ENCODE measurements at regions not wholly inside any gene's neighbourhood (a gene's known extent, or its start where the extent isn't known, plus 50 kb on each side); places are given as distances from the start of the nearest gene placed in this dataset.

DNA sequence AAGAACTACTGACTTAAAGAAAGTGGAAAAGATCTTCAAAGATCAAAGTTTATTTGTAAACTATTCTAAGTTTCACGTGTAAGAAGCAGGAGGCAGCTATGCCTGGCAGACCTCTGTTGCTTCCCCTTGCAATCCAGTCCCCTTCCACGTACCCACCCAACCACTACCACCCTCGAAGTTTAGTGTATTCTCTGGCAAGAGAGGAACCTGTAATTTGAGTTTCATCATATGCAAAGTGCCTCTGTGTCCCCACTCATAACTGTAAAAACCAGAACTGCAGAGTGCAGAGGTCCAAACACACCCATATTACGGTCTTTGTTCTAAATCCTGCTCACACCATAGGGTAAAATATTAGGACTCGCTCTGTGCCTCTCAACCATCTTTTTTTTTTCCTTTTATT lies 75.8 kb upstream of the FRY start:
- H3K9ac ChIP-seq (ENCODE audit: control insufficient read depth, extremely low read depth, insufficient read depth, low read length): no peak overlapping the region

GRCh38 chr13:31956980-31957644 lies 74.5 kb upstream of the FRY start:
- no peak overlapping the region for H3K27ac ChIP-seq (ENCODE audit: control insufficient read depth, insufficient read depth, low read length)
- FAIRE-seq (no peak), DNase-seq (ENCODE audit: low read depth, low spot score) (no peak)
- H3K9me3 ChIP-seq (ENCODE audit: control insufficient read depth, low read depth, low read length): no peaks in the 10 kb centered on the region
- no peak overlapping the region for H3K4me2 ChIP-seq (ENCODE audit: control insufficient read depth, extremely low read depth, insufficient read depth, low read depth, low read length)
- TF ChIP-seq EZH2 (IDR thresholded peaks at IDR 0.05; ENCODE audit: low read length): no peak
- TF ChIP-seq, protein P1, sequence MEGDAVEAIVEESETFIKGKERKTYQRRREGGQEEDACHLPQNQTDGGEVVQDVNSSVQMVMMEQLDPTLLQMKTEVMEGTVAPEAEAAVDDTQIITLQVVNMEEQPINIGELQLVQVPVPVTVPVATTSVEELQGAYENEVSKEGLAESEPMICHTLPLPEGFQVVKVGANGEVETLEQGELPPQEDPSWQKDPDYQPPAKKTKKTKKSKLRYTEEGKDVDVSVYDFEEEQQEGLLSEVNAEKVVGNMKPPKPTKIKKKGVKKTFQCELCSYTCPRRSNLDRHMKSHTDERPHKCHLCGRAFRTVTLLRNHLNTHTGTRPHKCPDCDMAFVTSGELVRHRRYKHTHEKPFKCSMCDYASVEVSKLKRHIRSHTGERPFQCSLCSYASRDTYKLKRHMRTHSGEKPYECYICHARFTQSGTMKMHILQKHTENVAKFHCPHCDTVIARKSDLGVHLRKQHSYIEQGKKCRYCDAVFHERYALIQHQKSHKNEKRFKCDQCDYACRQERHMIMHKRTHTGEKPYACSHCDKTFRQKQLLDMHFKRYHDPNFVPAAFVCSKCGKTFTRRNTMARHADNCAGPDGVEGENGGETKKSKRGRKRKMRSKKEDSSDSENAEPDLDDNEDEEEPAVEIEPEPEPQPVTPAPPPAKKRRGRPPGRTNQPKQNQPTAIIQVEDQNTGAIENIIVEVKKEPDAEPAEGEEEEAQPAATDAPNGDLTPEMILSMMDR (optimal IDR thresholded peaks at IDR 0.05 in 1 of 3, IDR thresholded peaks at IDR 0.05 in 1 of 3, conservative IDR thresholded peaks at IDR 0.05 in 1 of 3; ENCODE audit: extremely low read depth in 1 of 3, insufficient read depth in 2 of 3, low read length in 3 of 3): no peak
- no peaks in the 10 kb centered on the region for H3K4me1 ChIP-seq (ENCODE audit: control insufficient read depth, extremely low read depth, insufficient read depth, low read length)
- no peaks in the 10 kb centered on the region for H3K9me1 ChIP-seq (ENCODE audit: control insufficient read depth, extremely low read depth, insufficient read depth, low read length)
- H2AFZ ChIP-seq (ENCODE audit: control insufficient read depth, low read length): no peak overlapping the region
- no peaks in the 10 kb centered on the region for H3K27me3 ChIP-seq (ENCODE audit: control insufficient read depth, extremely low read depth, insufficient read depth, low read length)
- H3K36me3 ChIP-seq (ENCODE audit: control insufficient read depth in 2 of 2, extremely low read depth in 1 of 2, insufficient read depth in 2 of 2, low read length in 2 of 2): no peaks in the 10 kb centered on the region
- no peaks in the 10 kb centered on the region for H4K20me1 ChIP-seq (ENCODE audit: control insufficient read depth, extremely low read depth, insufficient read depth, low read length)
- H3K4me3 ChIP-seq (ENCODE audit: control insufficient read depth in 2 of 3, extremely low read depth in 1 of 3, insufficient read depth in 2 of 3, low read depth in 1 of 3, low read length in 3 of 3): no peak overlapping the region
- dilution Hi-C loops (cut with MboI; ENCODE audit: extremely low pct_ligation_motif_present, low sequenced_read_pairs): no loop called here
- no peak overlapping the region for H3K9ac ChIP-seq (ENCODE audit: control insufficient read depth, extremely low read depth, insufficient read depth, low read length)
- no peaks in the 10 kb centered on the region for H3K79me2 ChIP-seq (ENCODE audit: control insufficient read depth, insufficient read depth, low read length)

More for the DNA sequence above, 75.8 kb upstream of the FRY start:
- no peaks in the 10 kb centered on the region for H4K20me1 ChIP-seq (ENCODE audit: control insufficient read depth, extremely low read depth, insufficient read depth, low read length)
- no peaks in the 10 kb centered on the region for H3K27me3 ChIP-seq (ENCODE audit: control insufficient read depth, extremely low read depth, insufficient read depth, low read length)
- no peaks in the 10 kb centered on the region for H3K9me3 ChIP-seq (ENCODE audit: control insufficient read depth, low read depth, low read length)
- FAIRE-seq (no peak), DNase-seq (ENCODE audit: low read depth, low spot score) (no peak)
- H3K36me3 ChIP-seq (ENCODE audit: control insufficient read depth in 2 of 2, extremely low read depth in 1 of 2, insufficient read depth in 2 of 2, low read length in 2 of 2): no peaks in the 10 kb centered on the region
- dilution Hi-C loops (cut with MboI; ENCODE audit: extremely low pct_ligation_motif_present, low sequenced_read_pairs): no loop called here
- H3K4me3 ChIP-seq (ENCODE audit: control insufficient read depth in 2 of 3, extremely low read depth in 1 of 3, insufficient read depth in 2 of 3, low read depth in 1 of 3, low read length in 3 of 3): no peak overlapping the region
- no peak overlapping the region for H3K27ac ChIP-seq (ENCODE audit: control insufficient read depth, insufficient read depth, low read length)
- H2AFZ ChIP-seq (ENCODE audit: control insufficient read depth, low read length): no peak overlapping the region
- H3K9me1 ChIP-seq (ENCODE audit: control insufficient read depth, extremely low read depth, insufficient read depth, low read length): no peaks in the 10 kb centered on the region
- TF ChIP-seq, protein P1 (optimal IDR thresholded peaks at IDR 0.05 in 1 of 3, IDR thresholded peaks at IDR 0.05 in 1 of 3, conservative IDR thresholded peaks at IDR 0.05 in 1 of 3; ENCODE audit: extremely low read depth in 1 of 3, insufficient read depth in 2 of 3, low read length in 3 of 3): no peak
- no peak for TF ChIP-seq EZH2 (IDR thresholded peaks at IDR 0.05; ENCODE audit: low read length)
- no peaks in the 10 kb centered on the region for H3K79me2 ChIP-seq (ENCODE audit: control insufficient read depth, insufficient read depth, low read length)
- H3K4me2 ChIP-seq (ENCODE audit: control insufficient read depth, extremely low read depth, insufficient read depth, low read depth, low read length): no peak overlapping the region
- H3K4me1 ChIP-seq (ENCODE audit: control insufficient read depth, extremely low read depth, insufficient read depth, low read length): no peaks in the 10 kb centered on the region
